ENCODE measurements at regions not wholly inside any gene's neighbourhood (a gene's known extent, or its start where the extent isn't known, plus 50 kb on each side); places are given as distances from the start of the nearest gene placed in this dataset.

DNA sequence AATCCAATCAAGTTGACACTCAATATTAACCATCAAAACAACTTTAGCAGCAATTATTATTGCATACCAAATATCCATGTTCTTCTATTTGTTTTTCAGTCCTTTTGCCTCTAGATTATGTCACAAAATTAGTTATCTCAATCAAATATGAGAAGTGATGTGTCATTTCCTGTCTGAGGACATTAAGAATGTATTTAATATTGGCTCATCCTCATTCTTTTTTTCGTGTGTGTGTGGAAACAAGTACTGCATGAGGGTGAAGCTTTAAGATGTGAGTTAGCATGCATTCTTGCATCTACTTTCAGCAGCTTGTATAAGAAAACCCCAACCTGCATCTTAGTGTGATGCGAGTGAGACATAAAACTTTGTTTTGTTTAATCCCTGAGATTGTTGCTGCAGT is 301.4 kb downstream of the GRIA2 start:
- H3K27me3 Mint-ChIP-seq (ENCODE audit: unreplicated experiment) = no peaks in the 10 kb centered on the region
- H3K27ac Mint-ChIP-seq (ENCODE audit: unreplicated experiment) = no peak overlapping the region
- H3K4me1 Mint-ChIP-seq (ENCODE audit: low read depth, unreplicated experiment) = no peaks in the 10 kb centered on the region
- no peak for DNase-seq
- H3K9me3 Mint-ChIP-seq (ENCODE audit: unreplicated experiment) = peaks cover 2% of the 10 kb centered on the region
- H3K36me3 Mint-ChIP-seq (ENCODE audit: unreplicated experiment) = peaks cover 6% of the 10 kb centered on the region
- TF ChIP-seq, protein P1, sequence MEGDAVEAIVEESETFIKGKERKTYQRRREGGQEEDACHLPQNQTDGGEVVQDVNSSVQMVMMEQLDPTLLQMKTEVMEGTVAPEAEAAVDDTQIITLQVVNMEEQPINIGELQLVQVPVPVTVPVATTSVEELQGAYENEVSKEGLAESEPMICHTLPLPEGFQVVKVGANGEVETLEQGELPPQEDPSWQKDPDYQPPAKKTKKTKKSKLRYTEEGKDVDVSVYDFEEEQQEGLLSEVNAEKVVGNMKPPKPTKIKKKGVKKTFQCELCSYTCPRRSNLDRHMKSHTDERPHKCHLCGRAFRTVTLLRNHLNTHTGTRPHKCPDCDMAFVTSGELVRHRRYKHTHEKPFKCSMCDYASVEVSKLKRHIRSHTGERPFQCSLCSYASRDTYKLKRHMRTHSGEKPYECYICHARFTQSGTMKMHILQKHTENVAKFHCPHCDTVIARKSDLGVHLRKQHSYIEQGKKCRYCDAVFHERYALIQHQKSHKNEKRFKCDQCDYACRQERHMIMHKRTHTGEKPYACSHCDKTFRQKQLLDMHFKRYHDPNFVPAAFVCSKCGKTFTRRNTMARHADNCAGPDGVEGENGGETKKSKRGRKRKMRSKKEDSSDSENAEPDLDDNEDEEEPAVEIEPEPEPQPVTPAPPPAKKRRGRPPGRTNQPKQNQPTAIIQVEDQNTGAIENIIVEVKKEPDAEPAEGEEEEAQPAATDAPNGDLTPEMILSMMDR (IDR thresholded peaks at IDR 0.05; ENCODE audit: partially characterized antibody, unreplicated experiment) = no peak
- H3K4me3 Mint-ChIP-seq (ENCODE audit: unreplicated experiment) = no peak overlapping the region

DNA sequence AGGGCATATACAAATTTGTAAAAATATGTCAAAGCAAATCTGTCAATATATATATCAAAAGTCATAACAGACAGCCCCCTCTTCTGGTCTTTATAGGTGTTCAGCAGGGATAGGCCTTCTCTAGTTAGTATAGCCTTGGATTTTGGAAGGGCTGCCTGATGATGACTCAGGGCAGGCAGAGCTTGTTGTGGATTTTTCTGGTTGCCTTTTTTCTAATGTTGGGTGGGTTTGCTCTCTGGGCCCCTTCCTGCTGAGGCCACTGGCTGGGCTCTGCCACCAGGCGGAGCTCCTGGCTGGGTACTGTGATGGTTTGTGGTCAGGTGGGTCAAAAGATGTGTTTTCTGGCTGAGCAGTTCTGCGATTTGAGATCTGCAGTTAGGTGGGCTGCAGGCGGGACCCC is 294.2 kb downstream of the GRIA2 start:
- Mint-ChIP-seq H3K4me1 (ENCODE audit: low read depth, unreplicated experiment) (no peaks in the 10 kb centered on the region), H3K27me3 (ENCODE audit: unreplicated experiment) (no peaks in the 10 kb centered on the region), H3K36me3 (ENCODE audit: unreplicated experiment) (no peaks in the 10 kb centered on the region), H3K4me3 (ENCODE audit: unreplicated experiment) (no peak overlapping the region), H3K9me3 (ENCODE audit: unreplicated experiment) (no peaks in the 10 kb centered on the region), H3K27ac (ENCODE audit: unreplicated experiment) (peak overlapping the region; percentile 18)
- peak; percentile 61 for DNase-seq
- TF ChIP-seq, protein P1 (IDR thresholded peaks at IDR 0.05; ENCODE audit: partially characterized antibody, unreplicated experiment) = peak; percentile 54

DNA sequence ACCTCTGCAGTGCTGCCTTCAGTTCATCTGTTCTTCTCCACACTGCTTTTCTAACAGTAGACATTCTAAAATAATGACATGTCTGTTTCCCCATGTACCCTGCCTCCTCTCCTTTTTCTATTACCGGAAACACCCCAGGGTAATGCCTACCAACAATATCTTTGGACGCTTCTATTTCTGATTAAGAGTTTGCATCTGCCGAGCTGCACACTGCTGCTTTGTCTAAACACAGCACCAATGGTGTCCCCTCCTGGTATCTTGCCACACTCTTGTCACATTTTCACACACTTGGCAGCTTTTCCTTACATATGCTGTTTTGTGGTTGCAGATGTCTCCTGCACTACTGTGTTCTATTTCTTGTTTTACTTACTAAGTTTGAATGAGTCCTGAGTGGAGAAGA is 288.8 kb downstream of the GRIA2 start:
- DNase-seq = no peak
- H3K4me1 Mint-ChIP-seq (ENCODE audit: low read depth, unreplicated experiment) = peaks cover 5% of the 10 kb centered on the region
- no peak overlapping the region for H3K27ac Mint-ChIP-seq (ENCODE audit: unreplicated experiment)
- H3K36me3 Mint-ChIP-seq (ENCODE audit: unreplicated experiment) = no peaks in the 10 kb centered on the region
- no peaks in the 10 kb centered on the region for H3K27me3 Mint-ChIP-seq (ENCODE audit: unreplicated experiment)
- TF ChIP-seq, protein P1 (IDR thresholded peaks at IDR 0.05; ENCODE audit: partially characterized antibody, unreplicated experiment) = no peak
- no peak overlapping the region for H3K4me3 Mint-ChIP-seq (ENCODE audit: unreplicated experiment)
- H3K9me3 Mint-ChIP-seq (ENCODE audit: unreplicated experiment) = no peaks in the 10 kb centered on the region

DNA sequence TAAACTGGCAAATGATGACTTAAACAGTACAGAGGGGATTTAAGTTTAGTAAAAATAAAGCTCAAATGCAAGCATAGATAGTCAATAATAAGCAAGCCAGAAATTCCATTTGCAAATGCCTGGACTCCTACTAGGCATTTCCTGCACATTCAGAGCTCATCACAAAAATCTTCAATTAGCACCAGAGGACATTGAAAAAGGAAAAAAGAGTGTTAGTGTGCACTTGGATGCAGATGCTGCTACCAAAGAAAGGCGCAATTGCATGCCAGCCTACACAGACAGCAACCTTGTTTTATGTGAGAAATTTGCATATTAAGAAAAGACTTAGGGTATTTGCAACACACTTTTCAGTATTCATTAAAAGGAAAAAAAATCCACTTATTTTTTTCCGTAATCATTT is 282.1 kb downstream of the GRIA2 start:
- no peaks in the 10 kb centered on the region for H3K9me3 Mint-ChIP-seq (ENCODE audit: unreplicated experiment)
- no peaks in the 10 kb centered on the region for H3K4me1 Mint-ChIP-seq (ENCODE audit: low read depth, unreplicated experiment)
- no peak overlapping the region for H3K27ac Mint-ChIP-seq (ENCODE audit: unreplicated experiment)
- no peak overlapping the region for H3K4me3 Mint-ChIP-seq (ENCODE audit: unreplicated experiment)
- peaks cover 2% of the 10 kb centered on the region for H3K27me3 Mint-ChIP-seq (ENCODE audit: unreplicated experiment)
- DNase-seq = no peak
- H3K36me3 Mint-ChIP-seq (ENCODE audit: unreplicated experiment) = no peaks in the 10 kb centered on the region
- TF ChIP-seq, protein P1 (IDR thresholded peaks at IDR 0.05; ENCODE audit: partially characterized antibody, unreplicated experiment) = no peak

DNA sequence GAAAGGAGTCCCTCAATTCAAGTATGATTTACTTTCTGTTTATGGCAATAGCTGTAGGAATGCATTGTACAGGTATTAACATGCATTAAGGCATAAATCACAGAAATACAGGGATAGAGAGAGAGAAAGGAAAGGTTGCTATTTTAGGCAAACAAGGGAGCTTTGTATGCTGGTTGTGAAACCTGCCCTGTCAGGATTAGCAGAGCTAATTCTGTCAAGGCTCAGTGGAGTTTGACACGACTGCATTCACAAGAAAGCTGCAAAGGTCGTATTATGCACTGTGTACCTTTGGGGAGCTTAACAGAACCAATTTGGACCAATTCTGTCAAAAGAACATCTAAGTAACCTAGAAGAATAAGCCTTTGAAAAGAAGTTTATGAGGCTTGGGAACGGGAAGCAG is 239.3 kb downstream of the GRIA2 start:
- no peaks in the 10 kb centered on the region for H3K27me3 Mint-ChIP-seq (ENCODE audit: unreplicated experiment)
- no peaks in the 10 kb centered on the region for H3K36me3 Mint-ChIP-seq (ENCODE audit: unreplicated experiment)
- H3K4me1 Mint-ChIP-seq (ENCODE audit: low read depth, unreplicated experiment) = no peaks in the 10 kb centered on the region
- H3K4me3 Mint-ChIP-seq (ENCODE audit: unreplicated experiment) = no peak overlapping the region
- no peak for DNase-seq
- TF ChIP-seq, protein P1 (IDR thresholded peaks at IDR 0.05; ENCODE audit: partially characterized antibody, unreplicated experiment) = no peak
- H3K27ac Mint-ChIP-seq (ENCODE audit: unreplicated experiment) = no peak overlapping the region
- H3K9me3 Mint-ChIP-seq (ENCODE audit: unreplicated experiment) = peaks cover 2% of the 10 kb centered on the region

Measured in glutamatergic neuron (in vitro differentiated cells).